OCI-LY3 (cell line): ENCODE measurements at regions not wholly inside any gene's neighbourhood (a gene's known extent, or its start where the extent isn't known, plus 50 kb on each side); places are given as distances from the start of the nearest gene placed in this dataset.

Experiments
- CTCF ChIP-seq: fragments of 200-600, 300-600 bp; sonication (generic); IDR thresholded peaks from 2 replicates; pipeline ENCODE4 v1.5.1; 2014; ENCODE audit warnings: antibody characterized with exemption, low read length, low read depth
- EZH2phosphoT487 ChIP-seq: fragments of 200-600 bp; shearing (Covaris generic); IDR thresholded peaks from 2 replicates; pipeline ENCODE4 v1.6.1; 2018; ENCODE audit warnings: antibody characterized with exemption, mixed run types, low read depth

GRCh38 chr3:64349551-64349950 lies 124.3 kb upstream of the PRICKLE2 start:
- TF ChIP-seq CTCF (no peak), EZH2phosphoT487 (no peak)
